ENCODE measurements at regions not wholly inside any gene's neighbourhood (a gene's known extent, or its start where the extent isn't known, plus 50 kb on each side); places are given as distances from the start of the nearest gene placed in this dataset.

DNA sequence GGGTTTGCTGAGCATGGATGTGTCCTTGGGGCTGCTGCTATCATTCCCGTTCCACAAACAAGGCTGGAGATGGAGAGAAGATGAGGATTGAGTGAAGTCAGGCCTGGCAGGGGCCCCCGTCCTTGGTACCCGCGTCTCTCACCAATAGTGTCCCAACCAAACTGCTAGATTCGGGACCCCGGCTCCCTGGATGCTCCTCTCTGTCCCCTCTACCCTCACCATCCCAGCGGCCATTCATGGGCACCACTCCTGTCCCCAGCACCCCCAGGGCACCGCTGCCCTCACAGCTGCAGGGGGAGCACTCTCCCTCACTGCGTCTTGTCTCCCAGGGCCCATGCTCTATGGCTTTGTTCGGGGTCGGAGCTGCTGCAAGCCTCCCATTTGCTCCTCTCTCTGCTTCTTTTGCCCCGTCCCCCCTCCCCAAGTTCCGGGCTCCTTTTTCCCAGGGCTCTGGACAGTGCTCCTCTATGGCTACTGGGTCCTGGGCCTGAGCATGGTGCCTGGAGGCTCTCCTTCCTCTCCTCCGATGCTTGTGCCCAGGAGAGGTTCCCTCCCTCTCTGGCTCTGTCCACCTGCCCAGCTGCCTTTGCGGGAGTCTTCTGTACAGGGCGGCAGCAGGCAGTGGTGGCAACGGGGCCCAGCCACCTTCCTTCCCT lies 219.5 kb downstream of the TEX29 start:
- peak in 1 of 2 experiments; percentile 21 for DNase-seq

DNA sequence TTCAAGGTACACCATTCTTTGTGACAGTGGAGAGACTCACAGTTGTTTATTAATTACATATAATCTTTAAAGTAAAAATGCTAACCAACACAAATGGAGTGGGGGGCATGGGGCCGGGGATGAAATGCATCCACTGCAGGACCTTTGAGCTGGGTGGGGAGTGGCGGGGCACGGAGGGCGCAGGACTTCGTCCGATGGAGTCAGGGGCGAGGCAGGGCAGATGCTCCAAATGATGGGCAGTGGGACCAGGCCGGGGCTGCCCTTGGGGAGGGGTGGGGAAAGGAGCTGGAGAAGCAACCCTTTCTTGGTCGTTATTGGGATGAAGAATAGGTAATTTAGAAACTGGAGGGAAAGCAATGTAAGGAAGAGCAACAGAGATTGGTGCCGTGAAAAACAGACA lies 220.0 kb downstream of the TEX29 start:
- no peak for DNase-seq

- no peak for DNase-seq
Observed at GRCh38 chr13:111541345-111541744, 220.9 kb downstream of the TEX29 start.

DNA sequence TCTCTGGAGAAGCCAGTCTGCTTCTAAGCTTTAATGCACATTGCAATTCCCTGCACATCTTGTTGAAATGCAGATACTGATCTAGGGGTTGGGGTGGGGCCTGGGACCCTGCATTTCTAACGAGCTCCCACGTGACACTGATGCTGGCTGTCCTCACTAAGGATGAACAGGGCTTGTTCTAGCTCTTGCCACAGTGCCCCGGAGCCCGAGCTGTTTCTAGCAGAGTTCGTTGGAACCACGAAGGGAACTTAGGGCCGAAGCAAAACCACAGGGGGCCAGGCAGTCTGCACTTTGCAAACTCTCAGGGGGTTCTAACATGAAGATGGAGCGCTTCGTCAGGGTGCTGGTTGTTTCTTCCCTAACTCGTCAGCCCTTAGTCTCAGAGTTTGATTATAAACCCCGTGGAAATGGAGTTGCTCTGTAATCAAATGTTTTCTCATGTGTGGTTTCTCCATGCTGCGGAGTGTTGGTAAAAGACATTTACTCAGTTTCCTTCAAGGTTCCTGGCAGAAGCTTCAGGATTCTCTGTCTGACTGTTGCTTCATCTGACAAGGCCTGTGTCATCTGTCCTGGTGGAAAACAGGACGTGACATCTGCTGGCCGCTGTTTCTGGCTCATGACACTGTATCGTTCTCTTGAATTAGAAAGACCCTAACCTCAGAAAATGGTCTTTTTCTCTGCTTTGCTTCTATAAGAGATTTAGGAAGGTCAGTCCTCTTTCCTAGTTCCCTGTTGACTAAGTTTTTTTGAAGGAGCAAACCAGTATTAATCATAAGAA lies 221.5 kb downstream of the TEX29 start:
- DNase-seq, result no peak

DNA sequence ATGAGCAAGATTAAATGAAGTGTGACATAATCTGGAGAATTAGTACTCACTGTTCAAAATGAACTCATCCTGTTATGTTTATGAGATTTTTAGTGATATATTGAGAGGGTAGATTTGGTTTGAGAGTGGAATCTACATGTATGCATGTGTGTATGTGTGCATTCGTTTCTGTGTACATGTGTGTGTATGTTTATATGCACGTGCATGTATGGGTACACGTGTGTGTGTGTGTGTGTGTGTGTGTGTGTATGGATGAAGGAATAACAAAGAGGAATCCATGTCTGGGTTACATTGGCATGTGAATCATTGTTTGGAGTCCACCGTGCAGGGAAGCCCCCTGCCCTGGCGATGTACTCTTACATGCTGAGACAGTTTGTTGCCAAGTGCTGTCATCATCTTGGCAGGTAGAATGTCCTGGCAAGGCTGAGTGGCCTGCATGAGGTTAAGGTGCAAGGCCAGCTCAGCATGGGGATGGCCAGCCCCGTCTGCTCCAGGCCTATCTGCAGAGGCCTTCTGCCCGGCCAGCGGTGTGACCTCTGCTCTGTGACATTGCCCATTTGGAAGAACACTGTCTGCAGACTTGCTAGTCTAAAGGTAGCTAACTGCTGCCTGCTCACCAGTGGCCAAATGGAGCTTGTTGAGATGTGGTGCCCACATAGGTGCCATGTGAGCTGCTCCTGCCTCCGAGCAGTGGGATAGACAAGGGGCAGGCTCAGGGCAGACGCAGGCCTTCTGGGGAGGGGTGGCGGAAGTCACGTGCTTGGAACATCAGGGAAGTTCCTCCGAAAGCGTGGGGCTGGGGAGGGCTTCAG lies 222.3 kb downstream of the TEX29 start:
- no peak for DNase-seq

GRCh38 chr13:111546921-111547675 lies 226.7 kb downstream of the TEX29 start:
- DNase-seq, result no peak

DNA sequence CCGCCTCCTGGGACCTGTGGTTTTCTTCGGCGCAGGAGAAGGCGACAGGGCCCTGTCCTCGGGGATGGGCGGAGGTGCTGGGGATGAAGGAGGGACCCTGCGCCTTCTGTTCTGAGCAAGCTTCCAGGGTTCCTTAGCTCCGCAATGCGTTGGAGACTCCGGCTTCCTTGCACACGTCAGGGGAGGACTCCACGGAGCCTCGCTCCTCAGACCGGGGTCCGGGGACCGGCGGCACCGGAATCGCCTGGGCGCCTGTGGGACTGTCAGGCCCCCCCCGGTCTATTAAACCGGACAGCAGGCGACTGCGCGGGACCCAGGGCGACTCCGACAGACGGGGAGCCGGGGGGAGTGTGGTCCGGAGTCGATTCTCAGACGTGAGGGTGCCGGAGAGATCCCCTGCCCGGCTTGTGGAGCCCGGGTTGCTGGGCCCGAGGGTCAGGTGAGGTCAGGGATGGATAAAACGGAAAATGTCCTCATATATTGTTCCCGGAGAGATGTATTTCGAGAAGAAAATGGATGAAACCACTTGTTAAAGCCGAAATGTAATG lies 227.4 kb downstream of the TEX29 start:
- no peak for DNase-seq

- no peak for DNase-seq
Observed at GRCh38 chr13:111548301-111548700, 227.9 kb downstream of the TEX29 start.

GRCh38 chr13:111548805-111549204 lies 228.4 kb downstream of the TEX29 start:
- DNase-seq, result no peak

- no peak for DNase-seq
Observed at GRCh38 chr13:111549464-111549863, 229.0 kb downstream of the TEX29 start.

GRCh38 chr13:111550062-111550461 lies 229.6 kb downstream of the TEX29 start:
- no peak for DNase-seq

GRCh38 chr13:111551204-111551820 lies 230.9 kb downstream of the TEX29 start:
- DNase-seq, result no peak

- DNase-seq, result no peak
Observed at GRCh38 chr13:111552891-111553655, 232.6 kb downstream of the TEX29 start.

DNA sequence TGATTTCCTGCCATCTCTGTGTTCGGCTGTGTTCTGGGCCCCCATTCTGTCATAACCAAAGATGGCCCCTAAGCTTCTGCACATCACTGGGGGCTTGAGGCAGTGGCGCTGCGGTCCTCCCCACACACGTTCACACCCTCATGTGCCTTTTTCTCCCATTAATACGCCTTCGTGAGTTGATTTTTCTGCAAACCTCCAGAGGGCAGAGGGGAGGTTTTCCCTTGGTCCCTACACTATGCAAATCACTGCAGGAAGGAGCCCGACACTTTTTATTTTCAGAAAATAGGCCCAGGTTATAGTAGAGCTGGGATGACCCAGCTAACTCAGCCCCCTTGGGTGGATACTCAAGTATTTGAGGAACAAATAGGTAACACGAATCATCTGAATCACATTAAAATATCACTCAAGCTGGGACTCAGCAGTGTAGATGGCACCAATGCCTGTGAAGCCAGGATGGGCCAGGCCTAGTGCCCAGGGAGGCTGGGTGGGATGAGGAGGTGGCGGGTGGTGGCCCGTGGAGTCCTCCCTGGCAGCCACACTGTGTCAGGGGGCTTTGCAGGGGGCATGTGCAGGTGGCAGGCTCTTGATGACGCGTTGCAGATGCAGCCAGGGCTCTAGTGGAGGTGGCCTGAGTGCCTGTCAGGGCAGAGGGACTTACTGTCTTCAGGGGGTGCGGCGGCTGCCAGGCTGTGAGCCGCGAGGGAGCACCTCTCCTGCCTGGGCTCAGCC lies 234.3 kb downstream of the TEX29 start:
- no peak for DNase-seq

GRCh38 chr13:111555268-111555808 lies 234.9 kb downstream of the TEX29 start:
- DNase-seq, result no peak

- no peak for DNase-seq
Observed at GRCh38 chr13:111555903-111556302, 235.5 kb downstream of the TEX29 start.

GRCh38 chr13:111556496-111556895 lies 236.1 kb downstream of the TEX29 start:
- no peak for DNase-seq

- no peak for DNase-seq
Observed at GRCh38 chr13:111557921-111558699, 237.7 kb downstream of the TEX29 start.

DNA sequence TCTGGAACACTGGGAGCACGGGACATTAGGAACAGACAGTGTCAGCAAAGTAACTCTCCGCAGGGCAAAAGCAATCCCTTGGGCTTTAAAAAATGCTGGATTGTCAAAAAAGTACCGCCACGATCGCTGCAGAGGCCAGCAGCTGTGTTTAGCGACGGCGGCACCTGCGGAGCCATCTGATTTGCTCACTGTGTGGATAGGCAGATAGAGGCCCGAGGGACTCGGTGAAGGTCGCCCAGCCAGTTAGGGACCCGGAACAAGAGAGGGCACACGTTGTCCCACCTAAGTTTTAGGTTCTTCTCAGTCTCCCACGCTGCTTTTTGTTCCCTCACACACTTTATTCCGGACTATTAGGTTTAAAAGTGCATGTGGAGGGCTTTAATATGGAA lies 238.3 kb downstream of the TEX29 start:
- DNase-seq, result no peak
